ENCODE measurements at regions not wholly inside any gene's neighbourhood (a gene's known extent, or its start where the extent isn't known, plus 50 kb on each side); places are given as distances from the start of the nearest gene placed in this dataset.

- Histone ChIP-seq H4K20me1 (ENCODE audit: insufficient read depth) (no peaks in the 10 kb centered on the region), H3K27ac (ENCODE audit: low read length) (no peak overlapping the region), H3K27me3 (ENCODE audit: insufficient read depth, low read depth, low read length) (peaks cover 4% of the 10 kb centered on the region), H2AFZ (ENCODE audit: low read depth, low read length) (no peak overlapping the region), H3K79me2 (replicated peaks; ENCODE audit: insufficient read depth, low read length) (no peaks in the 10 kb centered on the region), H3K9me3 (ENCODE audit: low read length) (no peaks in the 10 kb centered on the region), H3K36me3 (ENCODE audit: insufficient read depth, low read length) (no peaks in the 10 kb centered on the region), H3F3A (ENCODE audit: insufficient read depth, low read length, poor library complexity, severe bottlenecking) (peaks cover 3% of the 10 kb centered on the region), H3K9ac (ENCODE audit: low read length) (peak overlapping the region; percentile 44), H3K9me2 (ENCODE audit: insufficient read depth, low read length) (no peaks in the 10 kb centered on the region), H3K4me2 (ENCODE audit: low read length) (no peak overlapping the region), H3K4me3 (ENCODE audit: low read length) (peak overlapping the region; percentile 37)
- TF ChIP-seq REST (IDR thresholded peaks at IDR 0.05; ENCODE audit: borderline replicate concordance) (peak; percentile 94), POLR2AphosphoS5 (IDR thresholded peaks at IDR 0.05) (no peak), RAD21 (conservative IDR thresholded peaks at IDR 0.05) (peak; percentile 68), MXI1 (conservative IDR thresholded peaks at IDR 0.05; ENCODE audit: poor library complexity, severe bottlenecking) (peak; percentile 68), TAF1 (IDR thresholded peaks at IDR 0.05; ENCODE audit: low read depth) (no peak), SMC3 (conservative IDR thresholded peaks at IDR 0.05; ENCODE audit: poor library complexity) (peak; percentile 71), EZH2 (IDR thresholded peaks at IDR 0.05; ENCODE audit: borderline replicate concordance, insufficient read depth, low read length, poor library complexity, severe bottlenecking) (no peak)
- TF ChIP-seq, protein P1, sequence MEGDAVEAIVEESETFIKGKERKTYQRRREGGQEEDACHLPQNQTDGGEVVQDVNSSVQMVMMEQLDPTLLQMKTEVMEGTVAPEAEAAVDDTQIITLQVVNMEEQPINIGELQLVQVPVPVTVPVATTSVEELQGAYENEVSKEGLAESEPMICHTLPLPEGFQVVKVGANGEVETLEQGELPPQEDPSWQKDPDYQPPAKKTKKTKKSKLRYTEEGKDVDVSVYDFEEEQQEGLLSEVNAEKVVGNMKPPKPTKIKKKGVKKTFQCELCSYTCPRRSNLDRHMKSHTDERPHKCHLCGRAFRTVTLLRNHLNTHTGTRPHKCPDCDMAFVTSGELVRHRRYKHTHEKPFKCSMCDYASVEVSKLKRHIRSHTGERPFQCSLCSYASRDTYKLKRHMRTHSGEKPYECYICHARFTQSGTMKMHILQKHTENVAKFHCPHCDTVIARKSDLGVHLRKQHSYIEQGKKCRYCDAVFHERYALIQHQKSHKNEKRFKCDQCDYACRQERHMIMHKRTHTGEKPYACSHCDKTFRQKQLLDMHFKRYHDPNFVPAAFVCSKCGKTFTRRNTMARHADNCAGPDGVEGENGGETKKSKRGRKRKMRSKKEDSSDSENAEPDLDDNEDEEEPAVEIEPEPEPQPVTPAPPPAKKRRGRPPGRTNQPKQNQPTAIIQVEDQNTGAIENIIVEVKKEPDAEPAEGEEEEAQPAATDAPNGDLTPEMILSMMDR (IDR thresholded peaks at IDR 0.05; ENCODE audit: poor library complexity, severe bottlenecking) = peak; percentile 70
Observed at GRCh38 chr16:85330694-85331188, 218.5 kb upstream of the CIBAR2 start.

- Histone ChIP-seq H3F3A (ENCODE audit: insufficient read depth, low read length, poor library complexity, severe bottlenecking) (peaks cover 3% of the 10 kb centered on the region), H3K9me2 (ENCODE audit: insufficient read depth, low read length) (no peaks in the 10 kb centered on the region), H3K4me2 (ENCODE audit: low read length) (no peak overlapping the region), H3K27me3 (ENCODE audit: insufficient read depth, low read depth, low read length) (peaks cover 4% of the 10 kb centered on the region), H3K79me2 (replicated peaks; ENCODE audit: insufficient read depth, low read length) (no peaks in the 10 kb centered on the region), H3K9ac (ENCODE audit: low read length) (no peak overlapping the region), H3K27ac (ENCODE audit: low read length) (no peak overlapping the region), H4K20me1 (ENCODE audit: insufficient read depth) (no peaks in the 10 kb centered on the region), H3K4me3 (ENCODE audit: low read length) (no peak overlapping the region), H3K36me3 (ENCODE audit: insufficient read depth, low read length) (no peaks in the 10 kb centered on the region), H2AFZ (ENCODE audit: low read depth, low read length) (no peak overlapping the region), H3K9me3 (ENCODE audit: low read length) (no peaks in the 10 kb centered on the region)
- TF ChIP-seq EZH2 (IDR thresholded peaks at IDR 0.05; ENCODE audit: borderline replicate concordance, insufficient read depth, low read length, poor library complexity, severe bottlenecking) = no peak
- TF ChIP-seq REST (IDR thresholded peaks at IDR 0.05; ENCODE audit: borderline replicate concordance) = no peak
- TF ChIP-seq TAF1 (IDR thresholded peaks at IDR 0.05; ENCODE audit: low read depth) = no peak
- TF ChIP-seq EP300 (conservative IDR thresholded peaks at IDR 0.05; ENCODE audit: poor library complexity, severe bottlenecking) = no peak
- no peak for TF ChIP-seq RAD21 (conservative IDR thresholded peaks at IDR 0.05)
- TF ChIP-seq SMC3 (conservative IDR thresholded peaks at IDR 0.05; ENCODE audit: poor library complexity) = no peak
Observed at GRCh38 chr16:85331688-85332087, 219.4 kb upstream of the CIBAR2 start.
